ENCODE measurements at regions not wholly inside any gene's neighbourhood (a gene's known extent, or its start where the extent isn't known, plus 50 kb on each side); places are given as distances from the start of the nearest gene placed in this dataset.
"Not testable (repeated sequence)": the region's sequence is repeated elsewhere in the genome, so short reads cannot be mapped to it uniquely, and the experiment has no call there.

DNA sequence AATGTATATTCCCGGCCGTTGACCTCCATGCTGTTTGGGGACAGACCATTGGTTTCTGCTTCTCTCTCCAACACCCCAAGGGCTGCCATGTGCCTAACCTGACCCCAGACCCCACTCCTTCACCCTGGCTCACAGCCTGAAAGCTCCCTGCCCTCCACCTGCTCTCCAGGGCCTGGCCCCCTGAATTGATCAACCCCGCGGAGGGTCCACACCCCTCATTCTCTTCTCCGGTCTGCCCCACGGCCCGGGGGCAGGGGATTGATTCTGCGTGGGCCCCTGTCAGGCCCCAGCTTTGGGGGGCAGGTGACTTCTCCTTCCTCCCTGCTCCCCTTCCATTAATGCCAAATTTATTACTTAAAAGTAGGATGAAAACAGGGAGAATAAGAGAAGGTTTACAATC lies 113.3 kb downstream of the CRLF3 start:
- H3K4me3 ChIP-seq (ENCODE audit: low read length); H3K36me3 ChIP-seq (replicated peaks; ENCODE audit: insufficient read depth, low read length); H4K20me1 ChIP-seq (ENCODE audit: insufficient read depth, low read length); H3K27ac ChIP-seq (ENCODE audit: low read length); H3K9me3 ChIP-seq (replicated peaks; ENCODE audit: insufficient read depth, low read length); H3K9me2 ChIP-seq (replicated peaks; ENCODE audit: insufficient read depth, low read length); H3K27me3 ChIP-seq (replicated peaks; ENCODE audit: insufficient read depth, low read length); H3K9ac ChIP-seq (ENCODE audit: low read length); H3F3A ChIP-seq (ENCODE audit: insufficient read depth, low read length); DNase-seq; H2AFZ ChIP-seq (ENCODE audit: low read length); H3K4me1 ChIP-seq (ENCODE audit: low read length); H3K4me2 ChIP-seq (ENCODE audit: low read depth, low read length): not testable (repeated sequence)
- peaks cover 60% of the 10 kb centered on the region for H3K79me2 ChIP-seq (ENCODE audit: low read length)

DNA sequence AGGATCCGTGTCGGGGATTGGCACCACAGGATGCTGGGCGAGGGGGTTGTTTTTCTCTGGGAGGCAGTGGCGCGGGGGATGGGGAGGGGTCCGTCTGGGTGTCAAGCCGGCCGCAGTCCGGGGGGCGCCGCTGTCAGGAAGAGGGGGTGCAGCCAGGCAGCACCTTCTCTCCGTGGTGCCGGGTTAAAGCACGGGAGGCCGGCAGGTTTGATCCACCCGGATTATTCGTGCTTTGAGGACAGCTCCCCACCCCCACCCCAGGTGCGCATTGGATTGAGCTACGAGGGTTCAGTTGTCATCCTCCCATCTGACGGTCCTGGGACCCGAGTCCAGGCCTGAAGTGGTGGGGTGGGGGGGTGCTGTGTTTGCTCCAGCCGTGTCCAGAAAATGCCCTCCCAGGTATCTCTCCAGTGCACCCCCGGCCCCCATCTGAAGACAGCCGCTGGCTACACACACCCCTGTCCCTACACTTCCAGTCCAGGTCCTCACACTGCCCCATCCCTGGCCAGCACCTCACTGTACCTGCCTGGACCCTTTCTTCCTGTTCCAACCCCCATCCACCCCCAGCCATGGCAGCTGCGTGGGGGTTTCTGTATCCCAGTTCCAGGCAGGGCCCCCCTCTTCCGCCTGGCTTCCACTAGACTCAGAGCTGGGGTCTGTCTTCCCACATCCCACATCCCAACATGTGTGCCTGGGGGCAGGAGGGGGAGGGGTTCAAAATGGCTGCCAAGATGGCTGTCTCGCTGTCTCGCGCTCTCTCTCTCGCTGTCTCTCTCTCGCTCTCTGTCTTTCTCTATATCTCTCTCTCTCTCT lies 114.0 kb downstream of the CRLF3 start:
- H3K27me3 ChIP-seq (replicated peaks; ENCODE audit: insufficient read depth, low read length) = not testable (repeated sequence)

DNA sequence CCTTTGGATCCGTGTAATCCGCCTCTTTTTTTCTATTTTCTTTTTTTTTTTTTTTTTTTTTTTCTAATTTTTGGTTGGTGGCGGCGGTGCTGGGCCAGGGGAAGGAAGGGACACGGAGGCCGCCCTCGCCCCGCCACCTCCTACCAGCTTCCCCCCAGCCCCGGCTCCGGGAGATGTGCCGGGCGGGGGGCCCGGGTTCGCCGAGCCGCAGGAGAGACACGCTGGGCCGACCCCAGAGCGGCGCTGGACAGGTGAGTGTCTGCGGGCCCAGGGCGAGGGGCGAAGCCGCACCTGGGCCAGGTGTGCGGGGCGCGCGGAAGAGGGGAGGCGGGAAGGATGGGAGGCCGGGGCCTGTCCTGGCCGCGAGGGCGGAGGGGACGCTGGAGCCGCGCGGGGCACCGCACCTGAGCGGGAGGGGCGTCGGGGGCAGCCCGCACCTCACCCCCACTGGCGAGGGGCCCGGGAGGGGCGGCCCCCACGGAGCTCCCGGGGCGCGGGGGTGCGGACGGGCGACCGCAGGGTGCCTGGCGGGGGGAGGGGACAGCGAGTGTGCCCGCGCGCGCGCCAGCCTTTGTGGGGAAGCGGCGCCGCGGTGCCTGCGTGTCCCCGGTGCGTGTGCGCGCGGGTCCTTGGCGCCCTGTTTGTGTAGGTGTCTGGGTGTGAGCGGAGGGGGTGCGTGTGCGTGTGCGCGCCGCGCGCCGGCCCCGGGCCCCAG lies 114.8 kb downstream of the CRLF3 start:
- H3K4me2 ChIP-seq (ENCODE audit: low read depth, low read length) = peak overlapping the region; percentile 45; the same call in 1 of the 2 replicates
- H3K9me3 ChIP-seq (replicated peaks; ENCODE audit: insufficient read depth, low read length); H4K20me1 ChIP-seq (ENCODE audit: insufficient read depth, low read length); H3K9me2 ChIP-seq (replicated peaks; ENCODE audit: insufficient read depth, low read length); H3K4me1 ChIP-seq (ENCODE audit: low read length); H3F3A ChIP-seq (ENCODE audit: insufficient read depth, low read length); H3K36me3 ChIP-seq (replicated peaks; ENCODE audit: insufficient read depth, low read length); H3K27me3 ChIP-seq (replicated peaks; ENCODE audit: insufficient read depth, low read length); H3K27ac ChIP-seq (ENCODE audit: low read length); H2AFZ ChIP-seq (ENCODE audit: low read length): not testable (repeated sequence)
- peak overlapping the region; percentile 71 for H3K4me3 ChIP-seq (ENCODE audit: low read length)
- peak overlapping the region; percentile 59 for H3K9ac ChIP-seq (ENCODE audit: low read length)
- peak; percentile 30 for DNase-seq
- peaks cover 49% of the 10 kb centered on the region for H3K79me2 ChIP-seq (ENCODE audit: low read length)

More for the DNA sequence above, 114.0 kb downstream of the CRLF3 start:
- not testable (repeated sequence) for H3K9me3 ChIP-seq (replicated peaks; ENCODE audit: insufficient read depth, low read length); H3F3A ChIP-seq (ENCODE audit: insufficient read depth, low read length); H3K36me3 ChIP-seq (replicated peaks; ENCODE audit: insufficient read depth, low read length); H3K9me2 ChIP-seq (replicated peaks; ENCODE audit: insufficient read depth, low read length); H4K20me1 ChIP-seq (ENCODE audit: insufficient read depth, low read length); H3K27ac ChIP-seq (ENCODE audit: low read length); H3K4me1 ChIP-seq (ENCODE audit: low read length); H2AFZ ChIP-seq (ENCODE audit: low read length); DNase-seq
- Histone ChIP-seq H3K9ac (ENCODE audit: low read length) (peak overlapping the region; percentile 59; the same call in 1 of the 2 replicates), H3K4me3 (ENCODE audit: low read length) (peak overlapping the region; percentile 71), H3K79me2 (ENCODE audit: low read length) (peaks cover 56% of the 10 kb centered on the region), H3K4me2 (ENCODE audit: low read depth, low read length) (peak overlapping the region; percentile 45; the same call in 1 of the 2 replicates)

DNA sequence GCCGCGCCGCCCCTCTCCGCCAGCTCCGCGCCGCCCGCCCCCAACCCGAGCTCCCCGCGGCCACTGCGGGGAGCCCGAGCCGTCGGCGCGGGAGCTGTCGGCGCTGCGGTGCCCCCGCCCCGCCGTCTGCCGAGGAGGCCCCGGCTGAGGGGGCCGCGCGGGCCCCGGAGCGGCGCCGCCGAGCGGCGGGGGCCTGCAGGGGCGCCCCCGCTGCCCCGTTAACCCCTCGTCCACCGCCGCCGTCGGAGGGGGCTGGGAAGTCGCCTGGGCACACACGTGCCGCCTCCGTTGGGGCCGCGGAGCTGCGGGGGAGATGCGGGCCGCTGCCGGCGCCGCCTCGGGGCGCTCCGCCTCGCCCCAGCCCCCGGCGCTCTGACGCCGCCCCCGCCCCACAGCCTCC lies 115.4 kb downstream of the CRLF3 start:
- not testable (repeated sequence) for H3K9me3 ChIP-seq (replicated peaks; ENCODE audit: insufficient read depth, low read length); H3K4me3 ChIP-seq (ENCODE audit: low read length); H3K36me3 ChIP-seq (replicated peaks; ENCODE audit: insufficient read depth, low read length); H3K9me2 ChIP-seq (replicated peaks; ENCODE audit: insufficient read depth, low read length); H4K20me1 ChIP-seq (ENCODE audit: insufficient read depth, low read length); H3K27ac ChIP-seq (ENCODE audit: low read length); H3K27me3 ChIP-seq (replicated peaks; ENCODE audit: insufficient read depth, low read length); DNase-seq; H3K9ac ChIP-seq (ENCODE audit: low read length); H2AFZ ChIP-seq (ENCODE audit: low read length); H3K4me2 ChIP-seq (ENCODE audit: low read depth, low read length); H3F3A ChIP-seq (ENCODE audit: insufficient read depth, low read length); H3K4me1 ChIP-seq (ENCODE audit: low read length)
- peaks cover 44% of the 10 kb centered on the region for H3K79me2 ChIP-seq (ENCODE audit: low read length)

DNA sequence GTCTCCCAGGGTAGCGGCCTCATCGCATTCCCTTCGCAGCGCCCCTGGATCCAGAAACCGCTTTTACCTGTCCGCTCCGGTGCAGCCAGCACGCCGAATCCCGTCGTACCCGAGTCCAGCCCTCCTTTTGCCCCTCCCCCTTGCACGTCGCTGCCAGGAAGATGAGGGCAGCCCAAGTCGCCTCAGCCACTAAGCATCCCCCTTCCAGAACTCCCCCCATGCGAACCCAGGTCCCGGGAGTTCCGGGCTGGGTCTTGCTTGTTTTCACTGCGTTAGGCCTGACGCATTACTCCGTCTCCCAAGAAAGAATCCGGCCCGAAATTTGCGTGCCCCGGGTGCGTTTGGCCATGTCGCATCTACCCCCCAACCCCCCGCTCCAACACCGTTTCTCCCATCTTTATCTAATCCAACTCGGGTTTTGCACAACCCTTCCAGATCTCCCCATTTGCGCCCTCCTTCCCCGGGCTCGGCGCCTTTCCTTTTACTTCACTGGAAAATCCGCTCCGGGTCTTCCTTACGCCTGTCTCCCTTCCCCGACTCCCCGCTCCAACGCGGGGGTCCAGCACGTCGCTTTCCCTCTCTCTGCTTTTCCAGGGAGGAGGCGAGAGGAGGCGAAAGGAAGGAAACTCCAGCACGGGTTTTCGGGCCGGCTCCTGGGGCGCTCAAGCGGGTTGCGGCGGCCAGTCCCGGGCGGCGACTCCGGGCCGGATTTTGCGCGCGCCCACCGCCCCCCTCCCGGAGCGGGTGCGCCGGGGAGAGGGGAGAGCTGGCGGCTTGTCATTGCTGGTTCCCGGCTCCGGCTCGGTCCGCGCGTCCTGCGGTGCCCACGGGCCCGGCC lies 116.0 kb downstream of the CRLF3 start:
- Histone ChIP-seq H3K9ac (ENCODE audit: low read length) (peak overlapping the region; percentile 70), H3K27ac (ENCODE audit: low read length) (peak overlapping the region; percentile 59; the same call in 1 of the 2 replicates), H3K4me2 (ENCODE audit: low read depth, low read length) (peak overlapping the region; percentile 92), H3K4me3 (ENCODE audit: low read length) (peak overlapping the region; percentile 76), H2AFZ (ENCODE audit: low read length) (peak overlapping the region; percentile 99), H3K79me2 (ENCODE audit: low read length) (peaks cover 37% of the 10 kb centered on the region)
- H3K9me3 ChIP-seq (replicated peaks; ENCODE audit: insufficient read depth, low read length); H3F3A ChIP-seq (ENCODE audit: insufficient read depth, low read length); H3K36me3 ChIP-seq (replicated peaks; ENCODE audit: insufficient read depth, low read length); H4K20me1 ChIP-seq (ENCODE audit: insufficient read depth, low read length); H3K4me1 ChIP-seq (ENCODE audit: low read length); H3K27me3 ChIP-seq (replicated peaks; ENCODE audit: insufficient read depth, low read length); H3K9me2 ChIP-seq (replicated peaks; ENCODE audit: insufficient read depth, low read length): not testable (repeated sequence)
- peak; percentile 78 for DNase-seq

DNA sequence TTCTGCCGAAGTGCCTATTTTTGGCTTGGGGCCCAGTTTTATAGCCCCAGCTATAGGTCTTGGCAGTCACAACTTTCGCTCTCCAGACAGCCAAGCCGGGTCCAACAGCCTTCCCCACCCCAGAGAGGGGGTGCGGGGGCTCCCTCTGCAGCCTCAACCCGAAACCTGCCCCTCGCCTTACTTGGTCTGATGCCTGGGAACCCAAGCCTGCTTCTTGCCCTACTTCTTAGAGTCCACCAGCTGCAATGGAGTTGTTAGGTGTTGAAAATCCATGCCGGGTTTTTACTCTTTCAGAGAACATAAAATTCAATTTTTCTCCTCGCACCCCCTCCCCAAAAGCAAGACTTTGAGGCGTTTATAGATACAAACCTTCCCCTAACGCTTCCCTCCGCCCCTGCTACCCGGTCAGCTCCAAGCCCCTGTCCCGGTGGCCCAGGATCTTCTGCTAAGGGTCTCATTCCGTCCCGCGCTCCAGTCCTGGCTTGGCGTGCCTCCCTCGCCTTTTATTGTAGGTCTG lies 116.7 kb downstream of the CRLF3 start:
- peak; percentile 25 for DNase-seq

DNA sequence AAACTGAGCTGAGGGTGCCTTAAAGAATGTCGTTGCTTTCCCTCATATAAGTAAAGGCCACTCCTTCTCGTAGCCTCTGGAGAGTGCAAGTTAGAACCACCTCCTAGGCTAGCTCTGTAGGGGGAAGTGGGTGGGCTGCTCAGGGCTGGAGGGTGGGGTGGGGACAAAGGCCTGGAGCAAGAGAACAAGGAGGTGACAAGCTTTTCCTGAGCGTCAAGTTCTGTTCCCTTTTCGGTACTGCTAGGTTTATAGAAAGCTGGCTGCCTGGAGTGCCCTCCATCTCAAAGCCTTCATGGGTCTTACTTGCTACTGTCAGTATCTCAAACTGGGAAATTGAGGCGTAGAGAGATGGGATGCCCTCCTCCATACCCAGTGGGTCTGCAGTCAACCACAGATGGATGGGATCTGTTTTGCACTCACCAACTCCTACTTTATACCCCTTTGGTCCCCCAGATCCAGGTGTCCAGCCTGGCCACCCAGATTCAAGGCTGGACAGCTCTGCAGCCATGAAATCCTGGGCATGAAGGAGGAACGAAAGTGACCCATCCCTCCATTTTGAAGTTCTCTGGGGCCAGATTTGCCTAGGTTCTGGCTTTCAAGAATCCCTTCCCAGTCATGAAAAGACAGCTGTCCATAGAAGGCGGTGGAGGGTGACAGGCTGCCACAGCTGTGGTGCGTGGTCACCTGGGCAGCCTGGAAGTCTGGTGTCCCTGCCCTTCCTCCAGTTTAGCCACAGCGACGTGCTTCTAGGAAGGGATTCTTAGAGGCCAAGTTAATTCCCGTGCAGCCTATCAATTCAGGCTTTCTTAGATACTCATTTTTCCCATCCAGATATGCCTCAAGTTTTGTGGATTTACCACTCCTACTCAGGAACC lies 117.8 kb downstream of the CRLF3 start:
- not testable (repeated sequence) for DNase-seq; H3K9me2 ChIP-seq (replicated peaks; ENCODE audit: insufficient read depth, low read length); H3F3A ChIP-seq (ENCODE audit: insufficient read depth, low read length); H3K4me3 ChIP-seq (ENCODE audit: low read length); H4K20me1 ChIP-seq (ENCODE audit: insufficient read depth, low read length); H2AFZ ChIP-seq (ENCODE audit: low read length); H3K4me1 ChIP-seq (ENCODE audit: low read length); H3K4me2 ChIP-seq (ENCODE audit: low read depth, low read length); H3K9me3 ChIP-seq (replicated peaks; ENCODE audit: insufficient read depth, low read length); H3K9ac ChIP-seq (ENCODE audit: low read length); H3K27ac ChIP-seq (ENCODE audit: low read length); H3K36me3 ChIP-seq (replicated peaks; ENCODE audit: insufficient read depth, low read length); H3K27me3 ChIP-seq (replicated peaks; ENCODE audit: insufficient read depth, low read length)
- peaks cover 22% of the 10 kb centered on the region for H3K79me2 ChIP-seq (ENCODE audit: low read length)

More for the DNA sequence above, 116.7 kb downstream of the CRLF3 start:
- H3K4me1 ChIP-seq (ENCODE audit: low read length); H3K9me2 ChIP-seq (replicated peaks; ENCODE audit: insufficient read depth, low read length); H3K36me3 ChIP-seq (replicated peaks; ENCODE audit: insufficient read depth, low read length); H3K9me3 ChIP-seq (replicated peaks; ENCODE audit: insufficient read depth, low read length); H4K20me1 ChIP-seq (ENCODE audit: insufficient read depth, low read length); H3K27me3 ChIP-seq (replicated peaks; ENCODE audit: insufficient read depth, low read length); H3F3A ChIP-seq (ENCODE audit: insufficient read depth, low read length): not testable (repeated sequence)
- peak overlapping the region; percentile 76 for H3K4me3 ChIP-seq (ENCODE audit: low read length)
- H3K27ac ChIP-seq (ENCODE audit: low read length) = peak overlapping the region; percentile 59; the same call in 1 of the 2 replicates
- H2AFZ ChIP-seq (ENCODE audit: low read length) = peak overlapping the region; percentile 99
- peaks cover 33% of the 10 kb centered on the region for H3K79me2 ChIP-seq (ENCODE audit: low read length)
- peak overlapping the region; percentile 70 for H3K9ac ChIP-seq (ENCODE audit: low read length)
- H3K4me2 ChIP-seq (ENCODE audit: low read depth, low read length) = peak overlapping the region; percentile 92

Measured in MM.1S (cell line).